Medulla oblongata (tissue), 1 donor: ENCODE measurements at regions not wholly inside any gene's neighbourhood (a gene's known extent, or its start where the extent isn't known, plus 50 kb on each side); places are given as distances from the start of the nearest gene placed in this dataset.
"Not testable (repeated sequence)": the region's sequence is repeated elsewhere in the genome, so short reads cannot be mapped to it uniquely, and the experiment has no call there.

Experiments used
- DNase-seq: peaks from one replicate; pipeline ENCODE4 v3.0.0-alpha.2; 2015; ENCODE audit errors: extremely low spot score

- DNase-seq: no peak
Observed at GRCh38 chr2:21194147-21194546, 70.4 kb downstream of the TDRD15 start.

- peak; percentile 68 for DNase-seq
Observed at GRCh38 chr2:21194858-21195271, 71.1 kb downstream of the TDRD15 start.

GRCh38 chr2:21195326-21195725, 71.6 kb downstream of the TDRD15 start:
- no peak for DNase-seq

- DNase-seq: no peak
Observed at GRCh38 chr2:21198637-21199036, 74.9 kb downstream of the TDRD15 start.

- DNase-seq: no peak
Observed at GRCh38 chr2:21203976-21204375, 80.2 kb downstream of the TDRD15 start.

GRCh38 chr2:21214085-21214484, 90.3 kb downstream of the TDRD15 start:
- not testable (repeated sequence) for DNase-seq

GRCh38 chr2:21217442-21217841, 93.7 kb downstream of the TDRD15 start:
- no peak for DNase-seq

- no peak for DNase-seq
Observed at GRCh38 chr2:21220930-21221329, 97.2 kb downstream of the TDRD15 start.

- no peak for DNase-seq
Observed at GRCh38 chr2:21223618-21224017, 99.8 kb downstream of the TDRD15 start.

GRCh38 chr2:21228041-21228895, 104.5 kb downstream of the TDRD15 start:
- DNase-seq: no peak

GRCh38 chr2:21229302-21229701, 105.5 kb downstream of the TDRD15 start:
- DNase-seq: no peak

GRCh38 chr2:21230140-21230539, 106.4 kb downstream of the TDRD15 start:
- no peak for DNase-seq

- peak; percentile 72 for DNase-seq
Observed at GRCh38 chr2:21231985-21232384, 108.2 kb downstream of the TDRD15 start.

- no peak for DNase-seq
Observed at GRCh38 chr2:21233194-21233593, 109.4 kb downstream of the TDRD15 start.

GRCh38 chr2:21234001-21234400, 110.2 kb downstream of the TDRD15 start:
- DNase-seq: no peak

- DNase-seq: no peak
Observed at GRCh38 chr2:21234464-21235120, 110.8 kb downstream of the TDRD15 start.

GRCh38 chr2:21239749-21240148, 116.0 kb downstream of the TDRD15 start:
- DNase-seq: not testable (repeated sequence)

- DNase-seq: no peak
Observed at GRCh38 chr2:21244161-21244560, 120.4 kb downstream of the TDRD15 start.

- DNase-seq: no peak
Observed at GRCh38 chr2:21245565-21245964, 121.8 kb downstream of the TDRD15 start.

GRCh38 chr2:21249367-21249766, 125.6 kb downstream of the TDRD15 start:
- no peak for DNase-seq

- no peak for DNase-seq
Observed at GRCh38 chr2:21250673-21251072, 126.9 kb downstream of the TDRD15 start.

GRCh38 chr2:21251216-21251980, 127.6 kb downstream of the TDRD15 start:
- DNase-seq: no peak
